ENCODE measurements at regions not wholly inside any gene's neighbourhood (a gene's known extent, or its start where the extent isn't known, plus 50 kb on each side); places are given as distances from the start of the nearest gene placed in this dataset.

DNA sequence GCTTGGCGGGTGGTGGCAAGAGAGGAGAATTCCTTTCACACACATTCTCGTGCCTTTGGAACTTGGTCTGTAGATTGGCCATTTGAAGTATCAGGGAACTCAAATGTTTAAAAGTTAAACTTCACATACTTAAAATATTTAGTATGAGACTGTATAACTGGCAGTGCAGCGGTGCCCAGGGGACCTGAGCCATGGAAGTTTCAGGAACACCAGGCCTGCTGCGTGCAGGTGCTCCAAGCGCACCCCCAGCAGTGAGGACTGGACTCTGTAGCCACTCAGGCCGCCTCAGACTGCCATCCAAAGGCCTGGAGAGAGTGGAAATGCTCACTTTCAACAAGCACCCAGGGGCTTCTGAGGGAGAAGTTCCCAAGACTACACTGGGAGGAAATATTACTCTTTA, 273.5 kb upstream of the IRX2 start:
- TF ChIP-seq, protein P1, sequence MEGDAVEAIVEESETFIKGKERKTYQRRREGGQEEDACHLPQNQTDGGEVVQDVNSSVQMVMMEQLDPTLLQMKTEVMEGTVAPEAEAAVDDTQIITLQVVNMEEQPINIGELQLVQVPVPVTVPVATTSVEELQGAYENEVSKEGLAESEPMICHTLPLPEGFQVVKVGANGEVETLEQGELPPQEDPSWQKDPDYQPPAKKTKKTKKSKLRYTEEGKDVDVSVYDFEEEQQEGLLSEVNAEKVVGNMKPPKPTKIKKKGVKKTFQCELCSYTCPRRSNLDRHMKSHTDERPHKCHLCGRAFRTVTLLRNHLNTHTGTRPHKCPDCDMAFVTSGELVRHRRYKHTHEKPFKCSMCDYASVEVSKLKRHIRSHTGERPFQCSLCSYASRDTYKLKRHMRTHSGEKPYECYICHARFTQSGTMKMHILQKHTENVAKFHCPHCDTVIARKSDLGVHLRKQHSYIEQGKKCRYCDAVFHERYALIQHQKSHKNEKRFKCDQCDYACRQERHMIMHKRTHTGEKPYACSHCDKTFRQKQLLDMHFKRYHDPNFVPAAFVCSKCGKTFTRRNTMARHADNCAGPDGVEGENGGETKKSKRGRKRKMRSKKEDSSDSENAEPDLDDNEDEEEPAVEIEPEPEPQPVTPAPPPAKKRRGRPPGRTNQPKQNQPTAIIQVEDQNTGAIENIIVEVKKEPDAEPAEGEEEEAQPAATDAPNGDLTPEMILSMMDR (conservative IDR thresholded peaks at IDR 0.05; ENCODE audit: low read depth in 2 of 2): no peak
- TF ChIP-seq POLR2AphosphoS5 (IDR thresholded peaks at IDR 0.05; ENCODE audit: low read depth) (no peak), EZH2phosphoT487 (IDR thresholded peaks at IDR 0.05; ENCODE audit: unreplicated experiment) (no peak), EZH2 (IDR thresholded peaks at IDR 0.05; ENCODE audit: low read depth, unreplicated experiment) (no peak)
- TF ChIP-seq, protein P2, sequence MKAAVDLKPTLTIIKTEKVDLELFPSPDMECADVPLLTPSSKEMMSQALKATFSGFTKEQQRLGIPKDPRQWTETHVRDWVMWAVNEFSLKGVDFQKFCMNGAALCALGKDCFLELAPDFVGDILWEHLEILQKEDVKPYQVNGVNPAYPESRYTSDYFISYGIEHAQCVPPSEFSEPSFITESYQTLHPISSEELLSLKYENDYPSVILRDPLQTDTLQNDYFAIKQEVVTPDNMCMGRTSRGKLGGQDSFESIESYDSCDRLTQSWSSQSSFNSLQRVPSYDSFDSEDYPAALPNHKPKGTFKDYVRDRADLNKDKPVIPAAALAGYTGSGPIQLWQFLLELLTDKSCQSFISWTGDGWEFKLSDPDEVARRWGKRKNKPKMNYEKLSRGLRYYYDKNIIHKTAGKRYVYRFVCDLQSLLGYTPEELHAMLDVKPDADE (IDR thresholded peaks at IDR 0.05): no peak
- TF ChIP-seq, protein P3, sequence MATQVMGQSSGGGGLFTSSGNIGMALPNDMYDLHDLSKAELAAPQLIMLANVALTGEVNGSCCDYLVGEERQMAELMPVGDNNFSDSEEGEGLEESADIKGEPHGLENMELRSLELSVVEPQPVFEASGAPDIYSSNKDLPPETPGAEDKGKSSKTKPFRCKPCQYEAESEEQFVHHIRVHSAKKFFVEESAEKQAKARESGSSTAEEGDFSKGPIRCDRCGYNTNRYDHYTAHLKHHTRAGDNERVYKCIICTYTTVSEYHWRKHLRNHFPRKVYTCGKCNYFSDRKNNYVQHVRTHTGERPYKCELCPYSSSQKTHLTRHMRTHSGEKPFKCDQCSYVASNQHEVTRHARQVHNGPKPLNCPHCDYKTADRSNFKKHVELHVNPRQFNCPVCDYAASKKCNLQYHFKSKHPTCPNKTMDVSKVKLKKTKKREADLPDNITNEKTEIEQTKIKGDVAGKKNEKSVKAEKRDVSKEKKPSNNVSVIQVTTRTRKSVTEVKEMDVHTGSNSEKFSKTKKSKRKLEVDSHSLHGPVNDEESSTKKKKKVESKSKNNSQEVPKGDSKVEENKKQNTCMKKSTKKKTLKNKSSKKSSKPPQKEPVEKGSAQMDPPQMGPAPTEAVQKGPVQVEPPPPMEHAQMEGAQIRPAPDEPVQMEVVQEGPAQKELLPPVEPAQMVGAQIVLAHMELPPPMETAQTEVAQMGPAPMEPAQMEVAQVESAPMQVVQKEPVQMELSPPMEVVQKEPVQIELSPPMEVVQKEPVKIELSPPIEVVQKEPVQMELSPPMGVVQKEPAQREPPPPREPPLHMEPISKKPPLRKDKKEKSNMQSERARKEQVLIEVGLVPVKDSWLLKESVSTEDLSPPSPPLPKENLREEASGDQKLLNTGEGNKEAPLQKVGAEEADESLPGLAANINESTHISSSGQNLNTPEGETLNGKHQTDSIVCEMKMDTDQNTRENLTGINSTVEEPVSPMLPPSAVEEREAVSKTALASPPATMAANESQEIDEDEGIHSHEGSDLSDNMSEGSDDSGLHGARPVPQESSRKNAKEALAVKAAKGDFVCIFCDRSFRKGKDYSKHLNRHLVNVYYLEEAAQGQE (IDR thresholded peaks at IDR 0.05; ENCODE audit: unreplicated experiment): no peak
